HepG2 (cell line): ENCODE measurements at regions not wholly inside any gene's neighbourhood (a gene's known extent, or its start where the extent isn't known, plus 50 kb on each side); places are given as distances from the start of the nearest gene placed in this dataset.

ENCODE experiments used
- CBX1 ChIP-seq: IDR thresholded peaks from one replicate; pipeline ENCODE4 v1.6.1; 2016; ENCODE audit warnings: antibody characterized with exemption, low read depth
- CTCF ChIP-seq: sonication (generic); formaldehyde crosslinking; IDR thresholded peaks from 2 replicates; pipeline ENCODE4 v1.5.0; 2020; ENCODE audit warnings: mild to moderate bottlenecking, missing genetic modification reagents, moderate library complexity
- FOXA1 ChIP-seq, 2 experiments: fragments of 450-650 bp in 1 of 2; sonication (generic) in 1 of 2; formaldehyde crosslinking in 1 of 2; IDR thresholded peaks; 2 replicates each; pipeline versions ENCODE4 v1.4.0 to v1.6.1; 2016 to 2020; ENCODE audit warnings: missing genetic modification reagents in 1 of 2
- FOXK2 ChIP-seq: fragments of 450-650 bp; IDR thresholded peaks from 2 replicates; pipeline ENCODE4 v1.6.1; 2016
- GABPA ChIP-seq, 2 experiments: IDR thresholded peaks; 2 replicates each; pipeline ENCODE4 v1.6.1; 2011 to 2016; ENCODE audit warnings: low read depth in 2 of 2, low read length in 1 of 2, missing biosample characterization in 1 of 2, missing genetic modification characterization in 1 of 2
- HOXA5 ChIP-seq: sonication (generic); formaldehyde crosslinking; IDR thresholded peaks from 2 replicates; pipeline ENCODE4 v1.4.0; 2020; ENCODE audit warnings: missing genetic modification reagents
- KLF13 ChIP-seq: sonication (generic); formaldehyde crosslinking; IDR thresholded peaks from 2 replicates; pipeline ENCODE4 v1.4.0; 2020; ENCODE audit warnings: mild to moderate bottlenecking, missing genetic modification reagents
- REST ChIP-seq, 2 experiments: IDR thresholded peaks; 2 replicates each; pipeline ENCODE4 v1.6.1; 2011 to 2012; ENCODE audit warnings: low read length in 2 of 2, borderline replicate concordance in 1 of 2, low read depth in 1 of 2, mild to moderate bottlenecking in 1 of 2, moderate library complexity in 1 of 2
- SP140L ChIP-seq: sonication (generic); formaldehyde crosslinking; IDR thresholded peaks from 2 replicates; pipeline ENCODE4 v1.4.0; 2020; ENCODE audit warnings: missing genetic modification reagents, borderline replicate concordance
- TCF7L2 ChIP-seq: IDR thresholded peaks from 2 replicates; pipeline ENCODE4 v1.6.1; 2011; ENCODE audit warnings: mild to moderate bottlenecking, low read depth, low read length, moderate library complexity
- TP53 ChIP-seq: sonication (generic); formaldehyde crosslinking; conservative IDR thresholded peaks from 2 replicates; pipeline ENCODE4 v1.4.0; 2020; ENCODE audit warnings: missing genetic modification reagents
- ZBTB1 ChIP-seq: sonication (generic); formaldehyde crosslinking; IDR thresholded peaks from 2 replicates; pipeline ENCODE4 v1.4.0; 2020; ENCODE audit warnings: missing genetic modification reagents, borderline replicate concordance
- ZFP41 ChIP-seq: sonication (generic); formaldehyde crosslinking; IDR thresholded peaks from 2 replicates; pipeline ENCODE4 v1.4.0; 2020; ENCODE audit warnings: mild to moderate bottlenecking, missing genetic modification reagents, borderline replicate concordance
- ZNF317 ChIP-seq: sonication (generic); formaldehyde crosslinking; IDR thresholded peaks from 2 replicates; pipeline ENCODE4 v1.5.0; 2020; ENCODE audit warnings: mild to moderate bottlenecking, missing genetic modification reagents

GRCh38 chr3:150314248-150315004 lies 93.7 kb upstream of the TSC22D2 start:
- TF ChIP-seq HOXA5 (CRISPR knock-in tag) (no peak), ZFP41 (no peak), FOXK2 (no peak), ZBTB1 (no peak), TCF7L2 (no peak), CTCF (CRISPR knock-in tag) (no peak), KLF13 (CRISPR knock-in tag) (no peak), FOXA1 (IDR thresholded peaks at IDR 0.05) (no peak), FOXA1 (CRISPR knock-in tag; IDR thresholded peaks at IDR 0.05) (no peak), TP53 (no peak), SP140L (CRISPR knock-in tag) (no peak), GABPA (IDR thresholded peaks at IDR 0.05; ENCODE audit: low read depth, low read length) (no peak), GABPA (CRISPR knock-in tag; IDR thresholded peaks at IDR 0.05; ENCODE audit: low read depth) (no peak), CBX1 (no peak), REST (IDR thresholded peaks at IDR 0.05; ENCODE audit: borderline replicate concordance in 1 of 2, low read depth in 1 of 2, low read length in 2 of 2) (no peak), ZNF317 (CRISPR knock-in tag) (no peak)
